ENCODE measurements at regions not wholly inside any gene's neighbourhood (a gene's known extent, or its start where the extent isn't known, plus 50 kb on each side); places are given as distances from the start of the nearest gene placed in this dataset.

DNA sequence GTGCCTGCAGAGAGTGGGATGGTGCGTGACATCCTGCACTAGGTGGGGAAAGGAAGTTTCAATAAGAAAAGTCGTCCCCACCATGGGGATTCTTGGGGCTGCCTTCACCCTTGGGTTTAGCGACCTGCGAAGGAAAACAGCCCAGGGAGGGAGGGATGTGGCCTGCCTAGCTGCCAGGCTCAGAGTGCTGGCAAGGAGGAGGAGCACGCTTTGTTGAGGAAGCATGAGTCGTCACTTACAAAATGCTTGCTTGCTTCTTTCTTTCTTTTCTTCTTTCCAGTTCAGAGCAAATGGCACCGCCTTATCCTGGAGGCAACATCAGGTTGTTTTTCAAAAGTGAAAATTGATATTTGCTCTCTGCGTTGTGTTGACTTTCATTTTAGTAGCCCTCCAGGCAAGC is 123.2 kb downstream of the TFAP2C start:
- H4K20me1 ChIP-seq (ENCODE audit: insufficient read depth): no peaks in the 10 kb centered on the region
- H3K9me2 ChIP-seq (ENCODE audit: insufficient read depth): no peaks in the 10 kb centered on the region
- no peaks in the 10 kb centered on the region for H3K79me2 ChIP-seq (ENCODE audit: insufficient read depth, low read length)
- H3K9me3 ChIP-seq (ENCODE audit: control insufficient read depth in 1 of 2, insufficient read depth in 1 of 2, low read depth in 1 of 2, low read length in 2 of 2): no peaks in the 10 kb centered on the region
- CTCF ChIA-PET: no interaction called here
- no peaks in the 10 kb centered on the region for H3K27me3 ChIP-seq (ENCODE audit: insufficient read depth, low read length)
- intact Hi-C loops (cut with micrococcal nuclease): no loop called here
- H3K4me1 ChIP-seq (ENCODE audit: control insufficient read depth in 1 of 2, insufficient read depth in 2 of 2, low read length in 2 of 2): peaks cover 0 to 14% of the 10 kb centered on the region in 2 experiments; a peak in 1 of 4 replicates
- POLR2A ChIA-PET: no interaction called here
- no TSS peak for BruUV-seq (replicated peaks)
- H3K9ac ChIP-seq (ENCODE audit: low read length): no peak overlapping the region
- TF ChIP-seq ELF1 (IDR thresholded peaks at IDR 0.05; ENCODE audit: borderline replicate concordance, low read depth): no peak
- TF ChIP-seq YY1 (IDR thresholded peaks at IDR 0.05; ENCODE audit: extremely low read depth, insufficient replicate concordance, low read depth, low read length): no peak
- TF ChIP-seq RAD21 (IDR thresholded peaks at IDR 0.05; ENCODE audit: low read depth): no peak
- no peak for TF ChIP-seq POLR2AphosphoS5 (IDR thresholded peaks at IDR 0.05; ENCODE audit: low read depth, low read length)
- no peak for TF ChIP-seq ZNF274 (IDR thresholded peaks at IDR 0.05; ENCODE audit: low read depth, low read length)
- TF ChIP-seq JUND (IDR thresholded peaks at IDR 0.05): no peak
- TF ChIP-seq EGR1 (IDR thresholded peaks at IDR 0.05; ENCODE audit: low read depth): no peak
- TF ChIP-seq, protein P1, sequence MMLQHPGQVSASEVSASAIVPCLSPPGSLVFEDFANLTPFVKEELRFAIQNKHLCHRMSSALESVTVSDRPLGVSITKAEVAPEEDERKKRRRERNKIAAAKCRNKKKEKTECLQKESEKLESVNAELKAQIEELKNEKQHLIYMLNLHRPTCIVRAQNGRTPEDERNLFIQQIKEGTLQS (IDR thresholded peaks at IDR 0.05): no peak
- no peak for TF ChIP-seq ZFX (IDR thresholded peaks at IDR 0.05)
- TF ChIP-seq, protein P2, sequence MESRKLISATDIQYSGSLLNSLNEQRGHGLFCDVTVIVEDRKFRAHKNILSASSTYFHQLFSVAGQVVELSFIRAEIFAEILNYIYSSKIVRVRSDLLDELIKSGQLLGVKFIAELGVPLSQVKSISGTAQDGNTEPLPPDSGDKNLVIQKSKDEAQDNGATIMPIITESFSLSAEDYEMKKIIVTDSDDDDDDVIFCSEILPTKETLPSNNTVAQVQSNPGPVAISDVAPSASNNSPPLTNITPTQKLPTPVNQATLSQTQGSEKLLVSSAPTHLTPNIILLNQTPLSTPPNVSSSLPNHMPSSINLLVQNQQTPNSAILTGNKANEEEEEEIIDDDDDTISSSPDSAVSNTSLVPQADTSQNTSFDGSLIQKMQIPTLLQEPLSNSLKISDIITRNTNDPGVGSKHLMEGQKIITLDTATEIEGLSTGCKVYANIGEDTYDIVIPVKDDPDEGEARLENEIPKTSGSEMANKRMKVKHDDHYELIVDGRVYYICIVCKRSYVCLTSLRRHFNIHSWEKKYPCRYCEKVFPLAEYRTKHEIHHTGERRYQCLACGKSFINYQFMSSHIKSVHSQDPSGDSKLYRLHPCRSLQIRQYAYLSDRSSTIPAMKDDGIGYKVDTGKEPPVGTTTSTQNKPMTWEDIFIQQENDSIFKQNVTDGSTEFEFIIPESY (IDR thresholded peaks at IDR 0.05; ENCODE audit: extremely low read depth, insufficient replicate concordance, low read length): no peak
- no peak for TF ChIP-seq CEBPB (IDR thresholded peaks at IDR 0.05; ENCODE audit: low read depth)
- no peak for TF ChIP-seq SRF (IDR thresholded peaks at IDR 0.05; ENCODE audit: low read depth)
- TF ChIP-seq SIN3A (IDR thresholded peaks at IDR 0.05; ENCODE audit: low read depth): no peak
- TF ChIP-seq POLR2A (IDR thresholded peaks at IDR 0.05; ENCODE audit: borderline replicate concordance, extremely low read depth, insufficient read depth, insufficient read length): no peak
- TF ChIP-seq, protein P3, sequence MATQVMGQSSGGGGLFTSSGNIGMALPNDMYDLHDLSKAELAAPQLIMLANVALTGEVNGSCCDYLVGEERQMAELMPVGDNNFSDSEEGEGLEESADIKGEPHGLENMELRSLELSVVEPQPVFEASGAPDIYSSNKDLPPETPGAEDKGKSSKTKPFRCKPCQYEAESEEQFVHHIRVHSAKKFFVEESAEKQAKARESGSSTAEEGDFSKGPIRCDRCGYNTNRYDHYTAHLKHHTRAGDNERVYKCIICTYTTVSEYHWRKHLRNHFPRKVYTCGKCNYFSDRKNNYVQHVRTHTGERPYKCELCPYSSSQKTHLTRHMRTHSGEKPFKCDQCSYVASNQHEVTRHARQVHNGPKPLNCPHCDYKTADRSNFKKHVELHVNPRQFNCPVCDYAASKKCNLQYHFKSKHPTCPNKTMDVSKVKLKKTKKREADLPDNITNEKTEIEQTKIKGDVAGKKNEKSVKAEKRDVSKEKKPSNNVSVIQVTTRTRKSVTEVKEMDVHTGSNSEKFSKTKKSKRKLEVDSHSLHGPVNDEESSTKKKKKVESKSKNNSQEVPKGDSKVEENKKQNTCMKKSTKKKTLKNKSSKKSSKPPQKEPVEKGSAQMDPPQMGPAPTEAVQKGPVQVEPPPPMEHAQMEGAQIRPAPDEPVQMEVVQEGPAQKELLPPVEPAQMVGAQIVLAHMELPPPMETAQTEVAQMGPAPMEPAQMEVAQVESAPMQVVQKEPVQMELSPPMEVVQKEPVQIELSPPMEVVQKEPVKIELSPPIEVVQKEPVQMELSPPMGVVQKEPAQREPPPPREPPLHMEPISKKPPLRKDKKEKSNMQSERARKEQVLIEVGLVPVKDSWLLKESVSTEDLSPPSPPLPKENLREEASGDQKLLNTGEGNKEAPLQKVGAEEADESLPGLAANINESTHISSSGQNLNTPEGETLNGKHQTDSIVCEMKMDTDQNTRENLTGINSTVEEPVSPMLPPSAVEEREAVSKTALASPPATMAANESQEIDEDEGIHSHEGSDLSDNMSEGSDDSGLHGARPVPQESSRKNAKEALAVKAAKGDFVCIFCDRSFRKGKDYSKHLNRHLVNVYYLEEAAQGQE (IDR thresholded peaks at IDR 0.05; ENCODE audit: low read depth): no peak
- no peak for TF ChIP-seq FOSL1 (IDR thresholded peaks at IDR 0.05; ENCODE audit: low read depth)
- H2AFZ ChIP-seq (ENCODE audit: low read depth, low read length, poor library complexity, severe bottlenecking): no peak overlapping the region
- DNase-seq (ENCODE audit: low read depth, low spot score) (no peak), ATAC-seq (no peak)
- no peak overlapping the region for H3K4me2 ChIP-seq (ENCODE audit: low read length)
- H3K27ac ChIP-seq (ENCODE audit: low read depth, low read length): no peak overlapping the region
- RAD21 ChIA-PET (ENCODE audit: low non-redundant PET in 1 of 2, low total read pairs in 2 of 2, uncharacterized antibody in 2 of 2, unreplicated experiment in 2 of 2): no interaction called here
- no peak overlapping the region for H3K4me3 ChIP-seq (replicated peaks in 1 of 2; ENCODE audit: low read depth in 1 of 2, low read length in 2 of 2)
- H3K36me3 ChIP-seq (ENCODE audit: control insufficient read depth in 1 of 2, insufficient read depth in 2 of 2, low read length in 2 of 2): no peaks in the 10 kb centered on the region
